WTC11 (cell line): ENCODE measurements at regions not wholly inside any gene's neighbourhood (a gene's known extent, or its start where the extent isn't known, plus 50 kb on each side); places are given as distances from the start of the nearest gene placed in this dataset.

Experiments
- NFE2L1 ChIP-seq: sonication (generic); formaldehyde crosslinking; IDR thresholded peaks from 2 replicates; pipeline ENCODE4 v1.8.1; 2023; ENCODE audit warnings: missing genetic modification reagents
- NR3C1 ChIP-seq: sonication (generic); formaldehyde crosslinking; conservative IDR thresholded peaks from 2 replicates; pipeline ENCODE4 v1.8.1; 2023; ENCODE audit warnings: low read depth, mild to moderate bottlenecking, missing genetic modification reagents
- SMAD3 ChIP-seq: sonication (generic); formaldehyde crosslinking; IDR thresholded peaks from 2 replicates; pipeline ENCODE4 v1.8.0; 2022; ENCODE audit warnings: missing genetic modification reagents, mild to moderate bottlenecking, borderline replicate concordance
- TF ChIP-seq, protein P1 (sequence below): fragments of 200-600 bp; IDR thresholded peaks from 2 replicates; pipeline ENCODE4 v1.8.0; 2022; ENCODE audit warnings: antibody characterized with exemption
- TF ChIP-seq, protein P2 (sequence below): fragments of 250-450 bp; sonication (Bioruptor Pico); IDR thresholded peaks from 2 replicates; pipeline ENCODE4 v1.9.0; 2021; ENCODE audit warnings: moderate library complexity, mild to moderate bottlenecking, inconsistent platforms, borderline replicate concordance
- TF ChIP-seq, protein P3 (sequence below): sonication (generic); formaldehyde crosslinking; IDR thresholded peaks from 2 replicates; pipeline ENCODE4 v1.8.1; 2023; ENCODE audit warnings: mild to moderate bottlenecking, missing genetic modification reagents, moderate library complexity
- TF ChIP-seq, protein P4 (sequence below): sonication (generic); formaldehyde crosslinking; IDR thresholded peaks from 2 replicates; pipeline ENCODE4 v1.8.1; 2023; ENCODE audit warnings: mild to moderate bottlenecking, missing genetic modification reagents, borderline replicate concordance

DNA sequence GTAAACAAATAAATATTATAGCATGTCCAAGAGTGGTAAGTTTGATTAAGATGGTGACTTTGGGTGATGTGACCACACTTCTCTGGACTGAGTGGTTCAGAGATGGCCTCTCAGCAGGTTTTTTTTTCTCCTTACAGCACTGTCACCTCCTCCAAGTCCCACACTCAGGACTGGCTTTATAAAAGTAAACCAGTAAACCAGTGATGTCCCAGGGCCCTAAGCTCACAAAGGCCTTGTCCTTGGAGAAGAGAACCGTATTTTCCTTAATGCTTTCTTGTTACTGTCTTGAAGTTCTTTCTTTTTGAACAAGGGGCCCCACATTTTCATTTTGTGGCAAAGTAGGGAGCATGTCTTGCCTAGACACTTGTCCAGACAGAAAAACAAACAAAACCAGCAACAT is 274.0 kb downstream of the MYCN start:
- TF ChIP-seq, protein P1, sequence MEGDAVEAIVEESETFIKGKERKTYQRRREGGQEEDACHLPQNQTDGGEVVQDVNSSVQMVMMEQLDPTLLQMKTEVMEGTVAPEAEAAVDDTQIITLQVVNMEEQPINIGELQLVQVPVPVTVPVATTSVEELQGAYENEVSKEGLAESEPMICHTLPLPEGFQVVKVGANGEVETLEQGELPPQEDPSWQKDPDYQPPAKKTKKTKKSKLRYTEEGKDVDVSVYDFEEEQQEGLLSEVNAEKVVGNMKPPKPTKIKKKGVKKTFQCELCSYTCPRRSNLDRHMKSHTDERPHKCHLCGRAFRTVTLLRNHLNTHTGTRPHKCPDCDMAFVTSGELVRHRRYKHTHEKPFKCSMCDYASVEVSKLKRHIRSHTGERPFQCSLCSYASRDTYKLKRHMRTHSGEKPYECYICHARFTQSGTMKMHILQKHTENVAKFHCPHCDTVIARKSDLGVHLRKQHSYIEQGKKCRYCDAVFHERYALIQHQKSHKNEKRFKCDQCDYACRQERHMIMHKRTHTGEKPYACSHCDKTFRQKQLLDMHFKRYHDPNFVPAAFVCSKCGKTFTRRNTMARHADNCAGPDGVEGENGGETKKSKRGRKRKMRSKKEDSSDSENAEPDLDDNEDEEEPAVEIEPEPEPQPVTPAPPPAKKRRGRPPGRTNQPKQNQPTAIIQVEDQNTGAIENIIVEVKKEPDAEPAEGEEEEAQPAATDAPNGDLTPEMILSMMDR: no peak
- TF ChIP-seq NFE2L1 (CRISPR knock-in tag) (no peak), SMAD3 (CRISPR knock-in tag) (no peak), NR3C1 (CRISPR knock-in tag) (no peak)
- TF ChIP-seq, protein P2, sequence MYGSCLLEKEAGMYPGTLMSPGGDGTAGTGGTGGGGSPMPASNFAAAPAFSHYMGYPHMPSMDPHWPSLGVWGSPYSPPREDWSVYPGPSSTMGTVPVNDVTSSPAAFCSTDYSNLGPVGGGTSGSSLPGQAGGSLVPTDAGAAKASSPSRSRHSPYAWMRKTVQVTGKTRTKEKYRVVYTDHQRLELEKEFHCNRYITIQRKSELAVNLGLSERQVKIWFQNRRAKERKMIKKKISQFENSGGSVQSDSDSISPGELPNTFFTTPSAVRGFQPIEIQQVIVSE (CRISPR knock-in tag): no peak
- TF ChIP-seq, protein P3, sequence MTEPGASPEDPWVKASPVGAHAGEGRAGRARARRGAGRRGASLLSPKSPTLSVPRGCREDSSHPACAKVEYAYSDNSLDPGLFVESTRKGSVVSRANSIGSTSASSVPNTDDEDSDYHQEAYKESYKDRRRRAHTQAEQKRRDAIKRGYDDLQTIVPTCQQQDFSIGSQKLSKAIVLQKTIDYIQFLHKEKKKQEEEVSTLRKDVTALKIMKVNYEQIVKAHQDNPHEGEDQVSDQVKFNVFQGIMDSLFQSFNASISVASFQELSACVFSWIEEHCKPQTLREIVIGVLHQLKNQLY (CRISPR knock-in tag): no peak
- TF ChIP-seq, protein P4, sequence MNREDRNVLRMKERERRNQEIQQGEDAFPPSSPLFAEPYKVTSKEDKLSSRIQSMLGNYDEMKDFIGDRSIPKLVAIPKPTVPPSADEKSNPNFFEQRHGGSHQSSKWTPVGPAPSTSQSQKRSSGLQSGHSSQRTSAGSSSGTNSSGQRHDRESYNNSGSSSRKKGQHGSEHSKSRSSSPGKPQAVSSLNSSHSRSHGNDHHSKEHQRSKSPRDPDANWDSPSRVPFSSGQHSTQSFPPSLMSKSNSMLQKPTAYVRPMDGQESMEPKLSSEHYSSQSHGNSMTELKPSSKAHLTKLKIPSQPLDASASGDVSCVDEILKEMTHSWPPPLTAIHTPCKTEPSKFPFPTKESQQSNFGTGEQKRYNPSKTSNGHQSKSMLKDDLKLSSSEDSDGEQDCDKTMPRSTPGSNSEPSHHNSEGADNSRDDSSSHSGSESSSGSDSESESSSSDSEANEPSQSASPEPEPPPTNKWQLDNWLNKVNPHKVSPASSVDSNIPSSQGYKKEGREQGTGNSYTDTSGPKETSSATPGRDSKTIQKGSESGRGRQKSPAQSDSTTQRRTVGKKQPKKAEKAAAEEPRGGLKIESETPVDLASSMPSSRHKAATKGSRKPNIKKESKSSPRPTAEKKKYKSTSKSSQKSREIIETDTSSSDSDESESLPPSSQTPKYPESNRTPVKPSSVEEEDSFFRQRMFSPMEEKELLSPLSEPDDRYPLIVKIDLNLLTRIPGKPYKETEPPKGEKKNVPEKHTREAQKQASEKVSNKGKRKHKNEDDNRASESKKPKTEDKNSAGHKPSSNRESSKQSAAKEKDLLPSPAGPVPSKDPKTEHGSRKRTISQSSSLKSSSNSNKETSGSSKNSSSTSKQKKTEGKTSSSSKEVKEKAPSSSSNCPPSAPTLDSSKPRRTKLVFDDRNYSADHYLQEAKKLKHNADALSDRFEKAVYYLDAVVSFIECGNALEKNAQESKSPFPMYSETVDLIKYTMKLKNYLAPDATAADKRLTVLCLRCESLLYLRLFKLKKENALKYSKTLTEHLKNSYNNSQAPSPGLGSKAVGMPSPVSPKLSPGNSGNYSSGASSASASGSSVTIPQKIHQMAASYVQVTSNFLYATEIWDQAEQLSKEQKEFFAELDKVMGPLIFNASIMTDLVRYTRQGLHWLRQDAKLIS (CRISPR knock-in tag): no peak
